ENCODE measurements at regions not wholly inside any gene's neighbourhood (a gene's known extent, or its start where the extent isn't known, plus 50 kb on each side); places are given as distances from the start of the nearest gene placed in this dataset.

DNA sequence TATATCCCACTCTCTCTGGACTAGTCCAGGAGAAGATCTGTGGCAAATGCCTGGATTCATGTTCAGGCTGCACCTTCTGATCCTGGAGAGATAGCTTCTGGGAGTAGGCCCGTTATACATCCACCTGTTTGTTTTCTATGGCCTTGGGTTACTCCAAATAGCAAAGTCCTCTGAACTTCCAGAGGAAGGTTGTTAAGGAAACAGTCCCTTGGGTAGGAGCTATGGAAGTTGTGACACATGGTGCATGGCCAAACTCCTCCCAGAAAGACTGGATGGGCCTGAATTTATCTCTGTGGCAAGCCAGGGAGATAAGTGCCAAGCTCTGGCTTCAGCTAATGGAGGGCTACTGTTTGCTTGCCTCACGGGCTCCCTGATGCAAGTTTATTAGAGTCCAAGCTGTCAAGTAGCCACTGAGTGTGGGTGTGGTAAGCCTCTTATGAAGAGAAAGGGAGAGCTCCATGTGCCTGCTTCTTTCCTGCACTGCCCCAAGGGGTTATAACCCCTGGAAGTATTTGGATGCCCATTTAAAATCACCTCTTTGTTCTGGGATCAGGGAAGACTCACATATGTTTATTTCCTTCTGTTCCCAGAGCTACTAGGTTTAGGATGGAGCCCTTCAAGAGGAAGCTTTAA is 328.7 kb upstream of the ATP11B start:
- H3K79me2 ChIP-seq (ENCODE audit: control insufficient read depth, insufficient read depth, low read length) = no peaks in the 10 kb centered on the region
- Mint-ChIP-seq H3K4me3 (no peak overlapping the region), H3K27me3 (peaks cover 3% of the 10 kb centered on the region), H3K27ac (no peak overlapping the region), H3K4me1 (no peaks in the 10 kb centered on the region), H3K9me3 (ENCODE audit: insufficient read depth) (no peaks in the 10 kb centered on the region)
- H3K27me3 ChIP-seq (replicated peaks in 1 of 4; ENCODE audit: control extremely low read depth in 1 of 4, control insufficient read depth in 3 of 4, insufficient read depth in 4 of 4, low read length in 3 of 4) = no peaks in the 10 kb centered on the region
- intact Hi-C loops (cut with micrococcal nuclease) = no loop called here
- H3K4me1 ChIP-seq (ENCODE audit: control insufficient read depth in 2 of 2, insufficient read depth in 2 of 2, low read length in 2 of 2) = no peaks in the 10 kb centered on the region
- ATAC-seq (ENCODE audit: low read depth) = no peak
- ChIA-PET POLR2A (no interaction called here), CTCF (no interaction called here)
- peaks cover 0 to 6% (median 0%) of the 10 kb centered on the region in 3 donors for H3K9me3 ChIP-seq (ENCODE audit: control extremely low read depth in 1 of 3, control insufficient read depth in 2 of 3, insufficient read depth in 1 of 3, low read length in 2 of 3)
- DNase-seq = no peak
- no peak overlapping the region for H2AFZ ChIP-seq (ENCODE audit: insufficient read depth, low read depth, low read length, poor library complexity, severe bottlenecking)
- WGBS (ENCODE audit: insufficient coverage) = 90% methylated on average over 2 of the region's 2 CpGs
- no peak overlapping the region for H3K4me2 ChIP-seq (replicated peaks; ENCODE audit: low read depth, low read length, poor library complexity, severe bottlenecking)
- no peak for TF ChIP-seq EZH2 (IDR thresholded peaks at IDR 0.05; ENCODE audit: borderline replicate concordance, insufficient read depth, low read depth, low read length, poor library complexity, severe bottlenecking)
- TF ChIP-seq, protein P1, sequence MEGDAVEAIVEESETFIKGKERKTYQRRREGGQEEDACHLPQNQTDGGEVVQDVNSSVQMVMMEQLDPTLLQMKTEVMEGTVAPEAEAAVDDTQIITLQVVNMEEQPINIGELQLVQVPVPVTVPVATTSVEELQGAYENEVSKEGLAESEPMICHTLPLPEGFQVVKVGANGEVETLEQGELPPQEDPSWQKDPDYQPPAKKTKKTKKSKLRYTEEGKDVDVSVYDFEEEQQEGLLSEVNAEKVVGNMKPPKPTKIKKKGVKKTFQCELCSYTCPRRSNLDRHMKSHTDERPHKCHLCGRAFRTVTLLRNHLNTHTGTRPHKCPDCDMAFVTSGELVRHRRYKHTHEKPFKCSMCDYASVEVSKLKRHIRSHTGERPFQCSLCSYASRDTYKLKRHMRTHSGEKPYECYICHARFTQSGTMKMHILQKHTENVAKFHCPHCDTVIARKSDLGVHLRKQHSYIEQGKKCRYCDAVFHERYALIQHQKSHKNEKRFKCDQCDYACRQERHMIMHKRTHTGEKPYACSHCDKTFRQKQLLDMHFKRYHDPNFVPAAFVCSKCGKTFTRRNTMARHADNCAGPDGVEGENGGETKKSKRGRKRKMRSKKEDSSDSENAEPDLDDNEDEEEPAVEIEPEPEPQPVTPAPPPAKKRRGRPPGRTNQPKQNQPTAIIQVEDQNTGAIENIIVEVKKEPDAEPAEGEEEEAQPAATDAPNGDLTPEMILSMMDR (IDR thresholded peaks at IDR 0.05) = no peak
- no peak overlapping the region for H3K9ac ChIP-seq (ENCODE audit: low read length)
- no peak overlapping the region for H3K27ac ChIP-seq (ENCODE audit: low read length in 2 of 2)
- H3K4me3 ChIP-seq (ENCODE audit: control extremely low read depth in 1 of 5, extremely low read depth in 1 of 5, insufficient read depth in 1 of 5, low read depth in 2 of 5, low read length in 4 of 5) = no peak overlapping the region
- H4K20me1 ChIP-seq (ENCODE audit: control insufficient read depth, insufficient read depth, low read length, poor library complexity, severe bottlenecking) = no peaks in the 10 kb centered on the region
- H3K36me3 ChIP-seq (replicated peaks in 1 of 2; ENCODE audit: control extremely low read depth in 1 of 2, control insufficient read depth in 1 of 2, extremely low read depth in 1 of 2, insufficient read depth in 2 of 2, low read length in 1 of 2) = no peaks in the 10 kb centered on the region

DNA sequence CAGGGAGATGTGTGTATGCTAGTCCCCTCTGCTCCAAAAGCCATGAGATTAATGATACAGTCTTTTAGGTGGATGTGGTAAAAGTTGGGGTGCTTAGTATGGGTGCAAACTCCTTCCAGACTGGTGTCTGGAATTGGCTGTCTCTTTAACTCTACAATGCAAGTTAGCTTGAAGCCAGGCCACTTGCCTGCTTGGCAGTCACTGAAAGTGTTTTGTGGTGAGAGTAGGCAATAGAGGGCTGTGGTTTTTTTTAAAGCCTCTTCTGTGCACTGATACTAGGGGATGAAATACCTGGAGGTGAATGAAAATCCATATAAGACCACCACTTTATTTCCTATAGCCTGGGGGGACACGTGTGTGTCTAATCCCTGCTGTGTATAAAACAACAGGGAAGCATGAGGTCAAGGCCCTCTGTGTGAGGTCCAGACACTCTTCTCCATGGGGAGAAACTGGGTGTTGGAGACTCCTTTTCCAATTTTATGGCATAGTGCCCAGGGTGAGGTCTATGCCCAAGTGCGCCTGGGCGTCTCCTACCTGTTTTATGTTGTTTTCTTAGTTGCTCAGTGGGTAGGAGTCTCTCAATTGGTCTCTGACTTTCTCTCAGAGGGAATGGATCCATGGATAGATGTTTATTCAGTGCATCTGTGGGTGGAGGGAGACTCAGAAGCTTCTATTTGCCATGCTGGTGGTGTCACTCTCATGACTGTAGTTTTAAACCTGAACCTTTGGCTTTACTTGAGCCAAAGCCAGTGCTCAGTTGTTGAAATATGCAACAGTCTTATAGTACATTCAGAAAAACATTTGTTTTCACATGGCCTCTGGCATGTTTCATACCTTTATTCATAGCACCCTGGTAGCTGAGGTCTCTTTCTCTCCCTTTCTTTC is 327.8 kb upstream of the ATP11B start:
- no peak overlapping the region for H3K9ac ChIP-seq (ENCODE audit: low read length)
- Mint-ChIP-seq H3K4me1 (no peaks in the 10 kb centered on the region), H3K27me3 (peaks cover 3% of the 10 kb centered on the region), H3K9me3 (ENCODE audit: insufficient read depth) (no peaks in the 10 kb centered on the region), H3K4me3 (no peak overlapping the region), H3K27ac (no peak overlapping the region)
- CTCF ChIA-PET = no interaction called here
- H4K20me1 ChIP-seq (ENCODE audit: control insufficient read depth, insufficient read depth, low read length, poor library complexity, severe bottlenecking) = no peaks in the 10 kb centered on the region
- H3K36me3 ChIP-seq (replicated peaks in 1 of 2; ENCODE audit: control extremely low read depth in 1 of 2, control insufficient read depth in 1 of 2, extremely low read depth in 1 of 2, insufficient read depth in 2 of 2, low read length in 1 of 2) = no peaks in the 10 kb centered on the region
- no peak overlapping the region for H3K4me3 ChIP-seq (ENCODE audit: control extremely low read depth in 1 of 5, extremely low read depth in 1 of 5, insufficient read depth in 1 of 5, low read depth in 2 of 5, low read length in 4 of 5)
- H3K79me2 ChIP-seq (ENCODE audit: control insufficient read depth, insufficient read depth, low read length) = no peaks in the 10 kb centered on the region
- no peak overlapping the region for H3K27ac ChIP-seq (ENCODE audit: low read length in 2 of 2)
- intact Hi-C loops (cut with micrococcal nuclease) = no loop called here
- ATAC-seq (ENCODE audit: low read depth) = no peak
- DNase-seq = no peak
- TF ChIP-seq, protein P1 (IDR thresholded peaks at IDR 0.05) = no peak
- TF ChIP-seq EZH2 (IDR thresholded peaks at IDR 0.05; ENCODE audit: borderline replicate concordance, insufficient read depth, low read depth, low read length, poor library complexity, severe bottlenecking) = no peak
- POLR2A ChIA-PET = no interaction called here
- H2AFZ ChIP-seq (ENCODE audit: insufficient read depth, low read depth, low read length, poor library complexity, severe bottlenecking) = no peak overlapping the region
- no peaks in the 10 kb centered on the region for H3K4me1 ChIP-seq (ENCODE audit: control insufficient read depth in 2 of 2, insufficient read depth in 2 of 2, low read length in 2 of 2)
- no peaks in the 10 kb centered on the region for H3K27me3 ChIP-seq (replicated peaks in 1 of 4; ENCODE audit: control extremely low read depth in 1 of 4, control insufficient read depth in 3 of 4, insufficient read depth in 4 of 4, low read length in 3 of 4)
- no peak overlapping the region for H3K4me2 ChIP-seq (replicated peaks; ENCODE audit: low read depth, low read length, poor library complexity, severe bottlenecking)
- WGBS (ENCODE audit: insufficient coverage) = 73% methylated on average over 3 of the region's 3 CpGs
- peaks cover 0 to 6% (median 0%) of the 10 kb centered on the region in 3 donors for H3K9me3 ChIP-seq (ENCODE audit: control extremely low read depth in 1 of 3, control insufficient read depth in 2 of 3, insufficient read depth in 1 of 3, low read length in 2 of 3)
